Activated naive CD4-positive, alpha-beta T cell treated with Interleukin-2 at 50 U/mL for 16 hours (primary cell): ENCODE measurements at regions not wholly inside any gene's neighbourhood (a gene's known extent, or its start where the extent isn't known, plus 50 kb on each side); places are given as distances from the start of the nearest gene placed in this dataset.

Experiments used
- DNase-seq: peaks from one replicate; pipeline ENCODE4 v3.0.0-alpha.2; 2020

- DNase-seq: no peak
These were observed 145.4 kb downstream of the IRX5 start for GRCh38 chr16:55076053-55076452.

GRCh38 chr16:55077266-55077665 is 146.6 kb downstream of the IRX5 start:
- DNase-seq: no peak

- no peak for DNase-seq
These were observed 147.5 kb downstream of the IRX5 start for GRCh38 chr16:55078153-55078552.

- DNase-seq: no peak
These were observed 148.2 kb downstream of the IRX5 start for GRCh38 chr16:55078699-55079410.

- DNase-seq: no peak
These were observed 151.2 kb downstream of the IRX5 start for GRCh38 chr16:55081622-55082590.

GRCh38 chr16:55082591-55082976 is 151.9 kb downstream of the IRX5 start:
- DNase-seq: no peak

- no peak for DNase-seq
These were observed 152.4 kb downstream of the IRX5 start for GRCh38 chr16:55083052-55083451.

- no peak for DNase-seq
These were observed 157.4 kb downstream of the IRX5 start for GRCh38 chr16:55088098-55088497.

GRCh38 chr16:55089600-55089999 is 158.9 kb downstream of the IRX5 start:
- DNase-seq: no peak

GRCh38 chr16:55091213-55091870 is 160.7 kb downstream of the IRX5 start:
- no peak for DNase-seq

- DNase-seq: no peak
These were observed 161.2 kb downstream of the IRX5 start for GRCh38 chr16:55091871-55092230.

- DNase-seq: no peak
These were observed 169.4 kb downstream of the IRX5 start for GRCh38 chr16:55100100-55100499.

GRCh38 chr16:55101026-55101425 is 170.4 kb downstream of the IRX5 start:
- no peak for DNase-seq

- no peak for DNase-seq
These were observed 171.4 kb downstream of the IRX5 start for GRCh38 chr16:55102077-55102476.

- no peak for DNase-seq
These were observed 171.9 kb downstream of the IRX5 start for GRCh38 chr16:55102531-55102930.

- DNase-seq: no peak
These were observed 177.2 kb downstream of the IRX5 start for GRCh38 chr16:55107851-55108250.

- DNase-seq: no peak
These were observed 182.5 kb downstream of the IRX5 start for GRCh38 chr16:55113210-55113609.

GRCh38 chr16:55115506-55115905 is 184.8 kb downstream of the IRX5 start:
- DNase-seq: no peak

- DNase-seq: no peak
These were observed 185.7 kb downstream of the IRX5 start for GRCh38 chr16:55116165-55116920.

- DNase-seq: no peak
These were observed 188.1 kb downstream of the IRX5 start for GRCh38 chr16:55118701-55119260.

- no peak for DNase-seq
These were observed 189.7 kb downstream of the IRX5 start for GRCh38 chr16:55120408-55120807.

GRCh38 chr16:55120826-55121225 is 190.2 kb downstream of the IRX5 start:
- DNase-seq: no peak

GRCh38 chr16:55123652-55124051 is 193.0 kb downstream of the IRX5 start:
- DNase-seq: no peak
